ENCODE measurements at regions not wholly inside any gene's neighbourhood (a gene's known extent, or its start where the extent isn't known, plus 50 kb on each side); places are given as distances from the start of the nearest gene placed in this dataset.

GRCh38 chr3:180829409-180830405, 82.8 kb upstream of the FXR1 start:
- no peak overlapping the region for H3K27ac ChIP-seq
- TF ChIP-seq CTCF (IDR thresholded peaks at IDR 0.05) (no peak), ZFX (IDR thresholded peaks at IDR 0.05; ENCODE audit: borderline replicate concordance) (no peak)

DNA sequence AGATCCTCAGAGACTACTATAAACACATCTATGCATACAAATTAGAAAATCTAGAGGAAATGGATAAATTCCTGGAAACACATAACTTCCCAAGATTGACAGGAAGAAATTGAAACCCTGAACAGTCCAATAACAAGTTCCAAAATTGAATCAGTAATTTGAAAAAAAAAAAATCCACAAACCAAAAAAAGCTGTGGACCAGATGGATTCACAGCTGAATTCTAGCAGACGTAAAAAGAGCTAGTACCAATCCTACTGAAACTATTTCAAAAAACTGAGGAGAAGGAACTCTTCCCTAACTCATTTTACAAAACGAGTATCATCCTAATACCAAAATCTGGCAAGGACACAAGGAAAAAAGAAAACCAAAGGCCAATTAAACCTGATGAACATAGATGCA, 77.0 kb upstream of the FXR1 start:
- TF ChIP-seq ZFX (IDR thresholded peaks at IDR 0.05; ENCODE audit: borderline replicate concordance) (no peak), CTCF (IDR thresholded peaks at IDR 0.05) (no peak)
- no peak overlapping the region for H3K27ac ChIP-seq

DNA sequence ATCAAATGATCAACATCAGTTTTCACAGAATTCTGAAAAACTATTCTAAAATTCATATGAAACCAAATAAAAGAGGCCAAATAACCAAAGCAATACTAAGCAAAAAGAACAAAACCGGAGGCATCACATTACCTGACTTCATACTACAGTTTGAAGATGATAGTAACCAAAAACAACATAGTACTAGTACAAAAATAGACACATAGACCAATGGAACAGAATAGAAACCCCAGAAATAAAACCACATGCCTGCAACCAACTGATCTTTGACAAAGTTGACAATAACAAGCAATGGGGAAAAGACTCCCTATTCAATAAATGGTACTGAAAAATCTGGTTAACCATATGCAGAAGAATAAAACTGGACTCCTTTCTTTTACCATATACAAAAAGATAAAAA, 75.7 kb upstream of the FXR1 start:
- H3K27ac ChIP-seq = no peak overlapping the region
- no peak for TF ChIP-seq CTCF (IDR thresholded peaks at IDR 0.05)

DNA sequence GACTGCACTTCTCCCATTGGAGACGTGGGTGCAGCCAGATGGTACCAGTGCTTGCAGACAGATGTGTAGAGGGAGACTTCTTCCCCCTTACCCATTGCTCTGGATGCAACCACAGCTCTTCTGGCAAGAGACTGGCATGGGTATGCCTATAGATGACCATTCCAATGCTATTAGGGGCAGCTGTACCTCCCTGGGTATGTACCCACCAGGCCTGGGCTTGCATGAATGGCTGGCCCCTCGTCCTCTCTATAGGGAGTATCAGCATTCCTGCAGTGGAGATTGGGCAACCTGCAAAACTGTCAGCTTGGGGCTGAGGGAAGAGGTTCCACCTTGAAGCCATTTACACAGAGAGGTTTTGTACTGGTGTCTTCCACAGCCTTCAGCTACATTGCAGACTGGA, 57.6 kb upstream of the FXR1 start:
- TF ChIP-seq ZFX (IDR thresholded peaks at IDR 0.05; ENCODE audit: borderline replicate concordance) = no peak
- TF ChIP-seq CTCF (IDR thresholded peaks at IDR 0.05) = no peak
- H3K27ac ChIP-seq = no peak overlapping the region

DNA sequence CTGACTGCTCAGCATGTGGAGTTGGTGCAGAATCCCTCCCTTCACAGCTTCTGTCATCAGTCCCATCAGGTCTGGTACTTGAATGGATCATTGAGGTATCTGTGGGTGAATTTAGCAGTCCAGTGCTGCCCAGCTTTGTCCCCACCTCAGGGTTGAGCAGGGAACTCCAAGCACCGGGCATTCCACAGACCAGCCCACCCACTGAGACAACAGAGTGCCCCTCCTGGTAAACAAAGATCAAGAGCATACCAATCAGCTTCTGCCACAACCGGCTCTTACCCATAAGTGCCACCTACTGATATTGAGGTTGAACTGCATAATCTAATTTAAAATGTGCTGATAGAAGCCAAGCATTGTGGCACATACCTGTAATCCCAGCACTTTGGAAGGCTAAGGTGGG, 57.1 kb upstream of the FXR1 start:
- no peak overlapping the region for H3K27ac ChIP-seq
- TF ChIP-seq CTCF (IDR thresholded peaks at IDR 0.05) (peak; percentile 53), ZFX (IDR thresholded peaks at IDR 0.05; ENCODE audit: borderline replicate concordance) (no peak)

DNA sequence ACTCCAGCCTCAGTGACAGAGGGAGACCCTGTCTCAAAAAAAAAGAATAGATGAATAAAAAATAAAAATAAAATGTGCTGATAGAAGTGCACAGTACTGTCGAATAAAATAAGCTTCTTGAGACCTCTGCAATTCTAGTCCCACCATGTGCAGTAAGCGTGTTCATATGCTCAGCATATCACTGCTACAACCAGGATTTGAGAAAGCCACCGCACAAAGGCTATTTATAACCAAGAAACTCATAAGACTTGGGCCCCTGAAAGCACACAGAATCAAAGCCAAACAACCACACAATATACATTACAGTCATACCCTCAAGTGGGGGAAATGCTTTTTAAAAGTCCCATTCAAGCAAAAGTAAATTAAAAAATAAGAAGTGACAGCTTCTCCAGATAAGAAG, 56.5 kb upstream of the FXR1 start:
- TF ChIP-seq ZFX (IDR thresholded peaks at IDR 0.05; ENCODE audit: borderline replicate concordance) (no peak), CTCF (IDR thresholded peaks at IDR 0.05) (no peak)
- no peak overlapping the region for H3K27ac ChIP-seq

- no peak overlapping the region for H3K27ac ChIP-seq
- TF ChIP-seq ZFX (IDR thresholded peaks at IDR 0.05; ENCODE audit: borderline replicate concordance) (no peak), CTCF (IDR thresholded peaks at IDR 0.05) (no peak)
Measured at GRCh38 chr3:180860180-180860858, 52.2 kb upstream of the FXR1 start.
